HL-60 (cell line): ENCODE measurements at regions not wholly inside any gene's neighbourhood (a gene's known extent, or its start where the extent isn't known, plus 50 kb on each side); places are given as distances from the start of the nearest gene placed in this dataset.

Experiments used
- CTCF ChIP-seq: IDR thresholded peaks from one replicate; pipeline ENCODE4 v1.5.1; 2011; ENCODE audit warnings: low read length, control low read depth, inconsistent platforms; ENCODE audit not compliant: insufficient read depth
- GABPA ChIP-seq: IDR thresholded peaks from 2 replicates; pipeline ENCODE4 v1.6.1; 2012; ENCODE audit warnings: low read depth
- POLR2AphosphoS5 ChIP-seq: IDR thresholded peaks from 2 replicates; pipeline ENCODE4 v1.6.1; 2012; ENCODE audit warnings: low read depth
- TF ChIP-seq, protein P1 (sequence below): IDR thresholded peaks from 2 replicates; pipeline ENCODE4 v1.6.1; 2012; ENCODE audit warnings: low read depth; ENCODE audit not compliant: insufficient replicate concordance

DNA sequence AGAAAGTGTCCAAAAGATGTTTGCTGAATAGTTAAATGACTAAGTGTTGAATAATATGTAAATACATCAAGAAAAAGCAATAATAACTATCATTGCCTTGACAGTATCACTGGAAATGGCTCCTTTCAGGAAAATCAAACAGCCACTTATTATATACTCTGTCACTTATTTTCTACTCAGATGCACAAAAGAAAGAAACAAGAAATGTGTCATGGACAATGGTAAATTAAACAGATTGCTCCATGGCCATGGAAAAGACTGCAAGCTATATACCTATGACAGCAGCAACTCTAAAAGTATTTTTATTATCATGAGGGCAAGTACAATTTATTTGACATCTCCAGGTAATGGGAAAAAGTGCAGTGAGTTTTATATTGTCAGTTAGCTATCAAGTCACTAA, 52.9 kb upstream of the GUCY1A2 start:
- TF ChIP-seq CTCF, result no peak
- no peak for TF ChIP-seq POLR2AphosphoS5
- TF ChIP-seq GABPA, result no peak
- TF ChIP-seq, protein P1, sequence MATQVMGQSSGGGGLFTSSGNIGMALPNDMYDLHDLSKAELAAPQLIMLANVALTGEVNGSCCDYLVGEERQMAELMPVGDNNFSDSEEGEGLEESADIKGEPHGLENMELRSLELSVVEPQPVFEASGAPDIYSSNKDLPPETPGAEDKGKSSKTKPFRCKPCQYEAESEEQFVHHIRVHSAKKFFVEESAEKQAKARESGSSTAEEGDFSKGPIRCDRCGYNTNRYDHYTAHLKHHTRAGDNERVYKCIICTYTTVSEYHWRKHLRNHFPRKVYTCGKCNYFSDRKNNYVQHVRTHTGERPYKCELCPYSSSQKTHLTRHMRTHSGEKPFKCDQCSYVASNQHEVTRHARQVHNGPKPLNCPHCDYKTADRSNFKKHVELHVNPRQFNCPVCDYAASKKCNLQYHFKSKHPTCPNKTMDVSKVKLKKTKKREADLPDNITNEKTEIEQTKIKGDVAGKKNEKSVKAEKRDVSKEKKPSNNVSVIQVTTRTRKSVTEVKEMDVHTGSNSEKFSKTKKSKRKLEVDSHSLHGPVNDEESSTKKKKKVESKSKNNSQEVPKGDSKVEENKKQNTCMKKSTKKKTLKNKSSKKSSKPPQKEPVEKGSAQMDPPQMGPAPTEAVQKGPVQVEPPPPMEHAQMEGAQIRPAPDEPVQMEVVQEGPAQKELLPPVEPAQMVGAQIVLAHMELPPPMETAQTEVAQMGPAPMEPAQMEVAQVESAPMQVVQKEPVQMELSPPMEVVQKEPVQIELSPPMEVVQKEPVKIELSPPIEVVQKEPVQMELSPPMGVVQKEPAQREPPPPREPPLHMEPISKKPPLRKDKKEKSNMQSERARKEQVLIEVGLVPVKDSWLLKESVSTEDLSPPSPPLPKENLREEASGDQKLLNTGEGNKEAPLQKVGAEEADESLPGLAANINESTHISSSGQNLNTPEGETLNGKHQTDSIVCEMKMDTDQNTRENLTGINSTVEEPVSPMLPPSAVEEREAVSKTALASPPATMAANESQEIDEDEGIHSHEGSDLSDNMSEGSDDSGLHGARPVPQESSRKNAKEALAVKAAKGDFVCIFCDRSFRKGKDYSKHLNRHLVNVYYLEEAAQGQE, result no peak
